8988T (cell line): ENCODE measurements at regions not wholly inside any gene's neighbourhood (a gene's known extent, or its start where the extent isn't known, plus 50 kb on each side); places are given as distances from the start of the nearest gene placed in this dataset.

Experiments
- DNase-seq: peaks from one replicate; pipeline ENCODE4 v3.0.0; 2011

- no peak for DNase-seq
Observed at GRCh38 chr6:22041797-22042480, 254.9 kb downstream of the PRL start.

DNA sequence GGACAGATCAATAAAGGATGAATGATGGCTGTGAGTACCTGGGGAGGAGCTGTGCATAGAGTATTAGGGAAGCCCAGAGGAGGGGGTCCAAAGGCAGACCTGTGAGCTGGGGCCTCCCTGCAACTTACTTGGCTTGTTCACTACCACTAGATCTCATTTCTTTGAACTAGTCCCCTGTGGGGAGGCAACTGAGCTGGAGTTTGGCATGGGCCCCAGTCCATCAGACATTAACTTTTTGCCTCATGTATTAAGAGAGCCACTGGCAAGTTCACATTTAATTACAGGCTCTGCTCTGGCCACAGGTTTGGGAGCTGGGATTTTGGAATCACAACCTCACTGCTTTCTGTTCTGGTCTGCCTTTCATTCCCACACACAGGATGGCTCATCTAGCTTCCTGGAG lies 254.1 kb downstream of the PRL start:
- no peak for DNase-seq

- no peak for DNase-seq
Observed at GRCh38 chr6:22043284-22043962, 253.4 kb downstream of the PRL start.

DNA sequence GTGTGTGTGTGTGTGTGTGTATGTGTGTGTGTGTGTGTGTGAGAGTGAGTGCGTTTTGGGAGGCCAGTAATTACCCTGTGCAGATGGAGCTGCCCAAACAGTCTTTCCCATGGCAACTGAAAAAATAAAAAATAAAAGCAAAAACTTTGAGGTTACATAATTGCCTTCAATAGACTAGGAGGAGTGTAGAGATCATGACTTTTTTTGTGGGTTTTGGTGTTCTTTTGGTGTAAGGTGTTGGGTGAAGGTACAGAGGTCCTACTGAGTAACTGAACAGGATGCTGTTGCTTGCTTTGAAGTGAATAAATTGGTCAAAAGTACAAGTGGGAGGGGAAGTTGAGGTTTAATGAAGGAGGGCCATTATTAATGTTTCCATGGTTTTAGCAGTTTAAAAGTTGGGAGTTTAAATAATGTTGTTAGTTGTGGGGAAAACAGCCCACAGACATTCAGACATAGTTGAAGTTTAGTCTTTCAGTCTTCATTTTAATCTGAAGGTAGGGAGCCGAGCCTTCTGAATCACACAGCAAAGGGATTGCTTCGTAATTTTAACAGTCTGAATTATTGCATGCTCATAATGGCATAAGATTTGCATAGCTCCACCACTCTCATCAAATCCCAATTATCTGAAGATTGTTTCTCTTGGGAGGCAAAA lies 251.4 kb downstream of the PRL start:
- DNase-seq, result no peak

DNA sequence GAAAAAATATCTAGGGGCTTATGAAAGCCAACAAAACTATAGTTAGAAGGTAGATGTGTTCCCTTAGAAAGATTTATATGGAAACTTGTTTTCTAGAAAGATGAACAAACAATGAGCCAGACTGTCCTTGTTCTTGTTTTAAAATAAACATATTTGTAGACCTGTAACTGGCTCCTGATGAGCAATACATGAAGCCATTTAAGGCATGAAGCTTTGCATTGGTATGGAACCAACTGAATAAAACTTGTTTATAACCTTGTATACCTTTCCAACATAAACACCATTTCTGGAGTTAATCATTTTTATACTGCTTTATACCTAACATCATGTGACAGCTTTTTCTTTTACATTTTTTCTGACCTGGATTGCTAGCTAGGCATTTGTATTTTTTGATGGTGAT lies 247.8 kb downstream of the PRL start:
- no peak for DNase-seq

GRCh38 chr6:22053391-22053997 lies 243.3 kb downstream of the PRL start:
- DNase-seq, result no peak

DNA sequence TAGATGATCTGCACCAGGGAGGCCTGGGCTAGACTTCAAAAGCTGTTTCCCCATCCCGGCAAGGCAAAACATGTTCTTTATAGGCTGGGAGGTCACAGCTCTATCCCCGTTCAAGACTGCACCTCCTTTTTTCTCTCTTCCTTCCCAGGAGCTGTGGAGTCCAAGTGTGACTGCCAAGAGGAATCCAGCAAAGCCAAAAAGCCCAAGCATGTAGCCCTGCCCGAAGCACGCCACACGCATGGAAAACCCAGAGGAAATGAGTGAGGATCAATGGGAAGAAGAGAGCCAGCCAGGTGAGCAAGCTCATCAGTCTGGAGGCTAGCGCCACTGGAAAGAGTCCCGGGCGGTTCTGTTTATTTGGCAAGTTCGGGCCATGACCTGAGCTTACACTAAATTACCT lies 240.4 kb downstream of the PRL start:
- no peak for DNase-seq

GRCh38 chr6:22057962-22058361 lies 238.9 kb downstream of the PRL start:
- DNase-seq, result no peak

GRCh38 chr6:22059126-22059525 lies 237.7 kb downstream of the PRL start:
- DNase-seq, result no peak

DNA sequence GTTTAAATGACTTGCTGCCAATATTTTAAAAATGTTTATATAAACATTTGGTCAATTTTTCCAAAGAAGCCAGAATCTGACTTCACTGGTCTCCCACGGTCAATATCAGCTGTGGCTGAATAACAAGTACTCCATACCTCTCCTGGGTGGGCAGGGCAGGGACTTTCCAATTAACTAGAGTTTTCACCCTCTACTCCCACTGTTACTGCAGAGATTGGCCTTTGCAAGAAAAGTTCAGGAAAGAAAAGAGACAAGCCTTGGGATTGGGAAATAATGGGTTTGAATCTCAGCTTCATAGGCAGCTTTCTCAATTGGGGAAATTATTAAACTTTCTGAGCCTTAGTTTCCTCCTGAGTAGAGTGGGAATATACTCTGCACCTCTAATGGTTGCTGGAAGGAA lies 236.9 kb downstream of the PRL start:
- no peak for DNase-seq

DNA sequence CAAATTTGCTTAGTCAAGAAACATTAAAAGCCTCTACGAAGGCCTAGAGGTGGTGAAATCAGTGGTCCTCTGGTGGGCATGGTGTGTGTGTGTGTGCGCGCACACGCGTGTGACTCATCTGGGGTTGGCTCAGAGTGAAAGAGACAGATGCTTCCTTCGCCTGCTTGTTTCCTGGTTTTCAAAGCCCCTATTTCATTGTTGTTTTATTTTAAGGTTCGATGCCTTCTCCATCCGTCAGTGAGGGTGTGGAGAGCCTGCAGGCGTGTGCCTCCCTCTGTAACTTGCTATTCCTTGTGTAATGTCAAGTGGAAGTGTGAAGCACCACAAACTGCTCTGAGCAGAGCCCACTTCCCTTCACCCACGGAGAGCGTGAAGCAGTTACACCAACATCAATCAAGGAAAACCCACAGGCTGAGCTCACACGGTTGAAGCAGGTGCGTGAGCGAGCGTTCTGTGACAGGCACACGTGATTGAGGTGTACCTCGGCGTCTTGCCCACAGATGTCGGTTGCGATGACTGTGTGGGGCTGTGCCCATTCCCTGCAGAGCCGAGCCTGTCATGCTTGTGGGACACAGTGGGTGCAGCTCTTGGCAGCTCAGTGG lies 233.9 kb downstream of the PRL start:
- DNase-seq, result no peak

GRCh38 chr6:22064558-22064957 lies 232.3 kb downstream of the PRL start:
- DNase-seq, result no peak

- no peak for DNase-seq
Observed at GRCh38 chr6:22067122-22067521, 229.7 kb downstream of the PRL start.

DNA sequence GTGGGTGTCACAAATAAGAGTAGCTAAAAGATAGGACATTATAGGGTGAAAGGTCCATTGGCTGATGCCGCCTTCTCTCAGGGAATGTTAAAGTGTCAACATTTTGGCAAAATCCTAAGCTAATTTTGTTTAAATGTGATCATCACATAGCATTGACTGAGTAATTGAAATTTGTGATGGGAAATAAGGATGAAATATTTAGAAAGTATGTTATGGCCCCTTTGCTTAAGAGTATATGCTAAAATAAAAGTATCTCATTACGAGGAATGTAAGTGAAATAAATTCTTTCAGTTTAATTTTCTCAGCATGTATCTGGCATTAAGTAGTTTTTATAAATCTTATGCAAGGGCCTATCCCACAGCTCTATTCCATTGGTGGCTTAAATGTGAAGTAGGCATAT lies 229.2 kb downstream of the PRL start:
- no peak for DNase-seq

GRCh38 chr6:22068561-22069305 lies 228.1 kb downstream of the PRL start:
- DNase-seq, result no peak

- DNase-seq, result no peak
Observed at GRCh38 chr6:22069306-22069800, 227.5 kb downstream of the PRL start.

- no peak for DNase-seq
Observed at GRCh38 chr6:22071270-22072041, 225.4 kb downstream of the PRL start.

- DNase-seq, result no peak
Observed at GRCh38 chr6:22072949-22073348, 223.9 kb downstream of the PRL start.

DNA sequence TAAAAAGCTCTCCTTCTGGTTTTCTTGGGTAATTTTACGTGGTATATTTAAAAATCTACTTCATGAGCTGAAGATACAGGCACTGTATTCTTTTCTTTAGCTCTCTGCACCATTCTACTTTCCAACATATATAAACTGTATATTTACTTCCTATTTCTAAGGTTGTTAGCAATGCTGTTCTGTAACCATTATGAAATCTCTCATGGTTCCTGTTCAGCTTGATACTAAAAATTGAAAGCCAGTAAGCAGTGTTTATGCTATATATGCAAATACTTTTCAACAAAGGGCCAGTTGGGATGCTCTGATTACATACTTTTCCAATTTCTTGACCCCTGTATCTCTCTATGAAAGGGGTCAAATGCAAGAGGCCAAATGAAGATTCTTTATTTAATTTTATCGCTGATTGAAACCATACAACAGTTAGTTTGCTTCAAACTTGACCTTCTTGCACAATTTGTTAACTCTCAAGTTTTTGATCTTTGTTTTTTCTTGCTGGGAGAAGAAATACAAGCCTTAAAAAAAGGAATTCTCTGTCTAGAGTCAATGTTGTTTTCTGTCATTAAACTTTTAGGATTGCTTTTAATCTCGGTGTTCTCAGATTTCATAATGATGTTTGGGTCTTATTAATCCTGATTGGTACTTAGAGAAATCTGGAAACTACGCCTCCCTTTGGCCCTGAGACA lies 223.2 kb downstream of the PRL start:
- DNase-seq, result no peak

- DNase-seq, result no peak
Observed at GRCh38 chr6:22078288-22078687, 218.5 kb downstream of the PRL start.
